ENCODE measurements at regions not wholly inside any gene's neighbourhood (a gene's known extent, or its start where the extent isn't known, plus 50 kb on each side); places are given as distances from the start of the nearest gene placed in this dataset.

- Histone ChIP-seq H3K36me3 (ENCODE audit: control insufficient read depth in 2 of 2, insufficient read depth in 1 of 2, low read length in 2 of 2) (no peaks in the 10 kb centered on the region), H3K4me3 (ENCODE audit: low read depth, low read length) (no peak overlapping the region), H3K9me3 (ENCODE audit: control insufficient read depth, insufficient read depth, low read depth, low read length) (no peaks in the 10 kb centered on the region), H3K4me1 (ENCODE audit: control insufficient read depth, insufficient read depth, low read length) (no peaks in the 10 kb centered on the region), H3K27ac (ENCODE audit: extremely low read depth, low read depth, low read length) (no peak overlapping the region)
- ChIA-PET CTCF (no interaction called here), POLR2A (no interaction called here)
- no peak for TF ChIP-seq ZFP3 (tag by site-specific recombination; IDR thresholded peaks at IDR 0.05; ENCODE audit: low read depth)
- TF ChIP-seq ZNF16 (tag by site-specific recombination; IDR thresholded peaks at IDR 0.05; ENCODE audit: low read depth), result no peak
- TF ChIP-seq ZNF133 (tag by site-specific recombination; IDR thresholded peaks at IDR 0.05), result no peak
- TF ChIP-seq ZNF10 (tag by site-specific recombination; IDR thresholded peaks at IDR 0.05), result no peak
- TF ChIP-seq FEZF1 (tag by site-specific recombination; IDR thresholded peaks at IDR 0.05), result no peak
- TF ChIP-seq GLI4 (tag by site-specific recombination; IDR thresholded peaks at IDR 0.05), result no peak
- no peak for TF ChIP-seq ZBTB49 (tag by site-specific recombination; IDR thresholded peaks at IDR 0.05; ENCODE audit: low read depth)
- no peak for TF ChIP-seq ZNF148 (tag by site-specific recombination; IDR thresholded peaks at IDR 0.05; ENCODE audit: borderline replicate concordance)
- no peak for TF ChIP-seq ZNF169 (tag by site-specific recombination; IDR thresholded peaks at IDR 0.05)
- no peak for TF ChIP-seq ZBTB48 (tag by site-specific recombination; IDR thresholded peaks at IDR 0.05)
- TF ChIP-seq ZNF19 (tag by site-specific recombination; IDR thresholded peaks at IDR 0.05; ENCODE audit: low read depth), result no peak
- TF ChIP-seq ZNF280D (tag by site-specific recombination; IDR thresholded peaks at IDR 0.05), result no peak
These were observed 184.4 kb upstream of the SLC39A10 start for GRCh38 chr2:195472501-195473234.

- ChIA-PET POLR2A (no interaction called here), CTCF (no interaction called here)
- Histone ChIP-seq H3K4me1 (ENCODE audit: control insufficient read depth, insufficient read depth, low read length) (no peaks in the 10 kb centered on the region), H3K36me3 (ENCODE audit: control insufficient read depth in 2 of 2, insufficient read depth in 1 of 2, low read length in 2 of 2) (no peaks in the 10 kb centered on the region), H3K27ac (ENCODE audit: extremely low read depth, low read depth, low read length) (no peak overlapping the region), H3K4me3 (ENCODE audit: low read depth, low read length) (no peak overlapping the region), H3K9me3 (ENCODE audit: control insufficient read depth, insufficient read depth, low read depth, low read length) (no peaks in the 10 kb centered on the region)
- no peak for TF ChIP-seq ZNF157 (tag by site-specific recombination; IDR thresholded peaks at IDR 0.05)
- TF ChIP-seq ZNF654 (tag by site-specific recombination; IDR thresholded peaks at IDR 0.05; ENCODE audit: low read depth), result no peak
- no peak for TF ChIP-seq ZNF184 (tag by site-specific recombination; IDR thresholded peaks at IDR 0.05)
- no peak for TF ChIP-seq WT1 (tag by site-specific recombination; IDR thresholded peaks at IDR 0.05)
- no peak for TF ChIP-seq ZNF580 (tag by site-specific recombination; IDR thresholded peaks at IDR 0.05)
- TF ChIP-seq ZNF175 (tag by site-specific recombination; IDR thresholded peaks at IDR 0.05), result no peak
- TF ChIP-seq ZNF391 (tag by site-specific recombination; IDR thresholded peaks at IDR 0.05; ENCODE audit: borderline replicate concordance, low read depth), result no peak
- TF ChIP-seq ZNF292 (tag by site-specific recombination; IDR thresholded peaks at IDR 0.05; ENCODE audit: borderline replicate concordance, low read depth), result no peak
- no peak for TF ChIP-seq PRDM10 (tag by site-specific recombination; IDR thresholded peaks at IDR 0.05)
- TF ChIP-seq ZNF433 (tag by site-specific recombination; IDR thresholded peaks at IDR 0.05; ENCODE audit: low read depth), result no peak
- no peak for TF ChIP-seq ZNF311 (tag by site-specific recombination; IDR thresholded peaks at IDR 0.05; ENCODE audit: borderline replicate concordance)
- TF ChIP-seq ZNF785 (tag by site-specific recombination; IDR thresholded peaks at IDR 0.05), result no peak
These were observed 185.2 kb upstream of the SLC39A10 start for GRCh38 chr2:195471807-195472206.
